Right lobe of liver (tissue), 6 donors: ENCODE measurements at regions not wholly inside any gene's neighbourhood (a gene's known extent, or its start where the extent isn't known, plus 50 kb on each side); places are given as distances from the start of the nearest gene placed in this dataset.

ENCODE experiments used
- ATAC-seq, 4 donors: fragments of 200-7000 bp; cut with Tn5 transposase; one replicate each; pipeline ENCODE4 v1.9.1; 2020; ENCODE audit warnings: mild to moderate bottlenecking in 4 of 4, moderate library complexity in 4 of 4
- DNase-seq, 3 donors: peaks; one replicate each; pipeline ENCODE4 v3.0.0-alpha.2; 2020
- H3K27ac ChIP-seq, 3 donors: fragments of 200-600 bp; one replicate each; pipeline ENCODE4 v1.8.0; 2022
- H3K27me3 ChIP-seq, 2 donors: fragments of 200-600 bp; one replicate each; pipeline ENCODE4 v1.8.0; 2022
- H3K36me3 ChIP-seq, 4 donors: fragments of 200-600 bp; sonication (generic) in 1 of 4; one replicate each; pipeline versions ENCODE4 v1.5.1 to v1.8.0; 2017 to 2022; ENCODE audit warnings: control low read depth in 1 of 4
- H3K4me1 ChIP-seq, 4 donors: fragments of 200-600 bp; sonication (generic) in 1 of 4; one replicate each; pipeline versions ENCODE4 v1.5.1 to v1.8.0; 2017 to 2022; ENCODE audit warnings: control low read depth in 1 of 4
- H3K4me3 ChIP-seq, 3 donors: fragments of 200-600 bp; one replicate each; pipeline ENCODE4 v1.8.0; 2022
- H3K9me3 ChIP-seq, 4 donors: fragments of 200-600 bp; sonication (generic) in 1 of 4; one replicate each; pipeline versions ENCODE4 v1.5.1 to v1.8.0; 2017 to 2022; ENCODE audit warnings: control low read depth in 1 of 4
- CTCF ChIP-seq, 4 donors: fragments of 200-600 bp in 3 of 4; fragments of 450-650 bp in 1 of 4; IDR thresholded peaks; one replicate each; pipeline versions ENCODE4 v1.5.1 to v1.8.0; 2016 to 2022; ENCODE audit warnings: antibody characterized with exemption in 4 of 4, mild to moderate bottlenecking in 2 of 4
- POLR2A ChIP-seq: fragments of 450-650 bp; IDR thresholded peaks from one replicate; pipeline ENCODE4 v1.6.1; 2017; ENCODE audit warnings: antibody characterized with exemption, mild to moderate bottlenecking
- WGBS: methylation state at CpG from one replicate; pipeline ENCODE4 v1.1.6; 2018; ENCODE audit warnings: low coverage, low lambda C conversion rate; ENCODE audit not compliant: insufficient coverage; ENCODE audit errors: missing lambda C conversion rate; 5-methylcytosine and 5-hydroxymethylcytosine counted together
- intact Hi-C, 2 donors: fragments of 100-400 bp; cut with DNase I; formaldehyde crosslinking; loops; one replicate each; pipeline versions ENCODE4 v1.11.2 to v1.14.1; 2022
- donor health status: DM: no; HTN: yes; CAD: no.
- donor health status: DM: no; HTN: no; CAD: no.
- donor health status: DM: no; HTN: no; CAD: no.
- donor health status: DM: no; HTN: yes; CAD: no.
- donor health status: DM: no; HTN: yes; CAD: no.

GRCh38 chr4:43223820-43224219 lies 331.3 kb downstream of the GRXCR1 start:
- no peaks in the 10 kb centered on the region for H3K9me3 ChIP-seq
- intact Hi-C loops, result no loop called here
- H3K4me3 ChIP-seq, result no peak overlapping the region
- H3K27ac ChIP-seq, result no peak overlapping the region
- ATAC-seq, result no peak
- H3K36me3 ChIP-seq, result no peaks in the 10 kb centered on the region
- no peaks in the 10 kb centered on the region for H3K4me1 ChIP-seq
- no peaks in the 10 kb centered on the region for H3K27me3 ChIP-seq
- TF ChIP-seq CTCF (IDR thresholded peaks at IDR 0.05) (no peak), POLR2A (no peak)
- WGBS, result 72% methylated on average over 3 of the region's 3 CpGs
- DNase-seq, result no peak

- H3K4me3 ChIP-seq, result no peak overlapping the region
- no peak overlapping the region for H3K27ac ChIP-seq
- H3K27me3 ChIP-seq, result no peaks in the 10 kb centered on the region
- no peak for TF ChIP-seq POLR2A
- no peak for TF ChIP-seq CTCF (IDR thresholded peaks at IDR 0.05)
- no peaks in the 10 kb centered on the region for H3K36me3 ChIP-seq
- DNase-seq (no peak), ATAC-seq (no peak)
- intact Hi-C loops, result no loop called here
- no peaks in the 10 kb centered on the region for H3K9me3 ChIP-seq
- WGBS, result 10% methylated on average over 2 of the region's 2 CpGs
- no peaks in the 10 kb centered on the region for H3K4me1 ChIP-seq
These were observed 332.0 kb downstream of the GRXCR1 start for GRCh38 chr4:43224559-43224958.

GRCh38 chr4:43233321-43233720 lies 340.8 kb downstream of the GRXCR1 start:
- intact Hi-C loops, result no loop called here
- TF ChIP-seq CTCF (IDR thresholded peaks at IDR 0.05) (no peak), POLR2A (no peak)
- H3K4me3 ChIP-seq, result no peak overlapping the region
- no peaks in the 10 kb centered on the region for H3K9me3 ChIP-seq
- WGBS, result 78% methylated on average over 3 of the region's 3 CpGs
- no peaks in the 10 kb centered on the region for H3K4me1 ChIP-seq
- H3K27me3 ChIP-seq, result no peaks in the 10 kb centered on the region
- no peak for ATAC-seq
- DNase-seq, result no peak
- no peaks in the 10 kb centered on the region for H3K36me3 ChIP-seq
- H3K27ac ChIP-seq, result no peak overlapping the region

- Histone ChIP-seq H3K27ac (no peak overlapping the region), H3K9me3 (no peaks in the 10 kb centered on the region), H3K27me3 (no peaks in the 10 kb centered on the region), H3K4me3 (no peak overlapping the region), H3K4me1 (no peaks in the 10 kb centered on the region), H3K36me3 (no peaks in the 10 kb centered on the region)
- DNase-seq (no peak), ATAC-seq (no peak)
- TF ChIP-seq CTCF (IDR thresholded peaks at IDR 0.05), result no peak
- no peak for TF ChIP-seq POLR2A
- intact Hi-C loops, result no loop called here
- WGBS, result 57% methylated on average over 5 of the region's 5 CpGs
These were observed 342.3 kb downstream of the GRXCR1 start for GRCh38 chr4:43234626-43235415.
